ENCODE measurements at regions not wholly inside any gene's neighbourhood (a gene's known extent, or its start where the extent isn't known, plus 50 kb on each side); places are given as distances from the start of the nearest gene placed in this dataset.

GRCh38 chr1:30332116-30333094 lies 391.0 kb downstream of the MATN1 start:
- TF ChIP-seq POLR2A (IDR thresholded peaks at IDR 0.05) (no peak), CTCF (IDR thresholded peaks at IDR 0.05) (no peak), POLR2AphosphoS5 (IDR thresholded peaks at IDR 0.05) (no peak)
- Histone ChIP-seq H3K9me3 (no peaks in the 10 kb centered on the region), H3K4me1 (no peaks in the 10 kb centered on the region), H3K27ac (no peak overlapping the region), H3K4me3 (no peak overlapping the region), H3K36me3 (no peaks in the 10 kb centered on the region), H3K27me3 (no peaks in the 10 kb centered on the region)
- intact Hi-C loops (cut with DNase I; ENCODE audit: low total_unique reads) = no loop called here
- no peak for DNase-seq (ENCODE audit: low spot score in 2 of 2)

DNA sequence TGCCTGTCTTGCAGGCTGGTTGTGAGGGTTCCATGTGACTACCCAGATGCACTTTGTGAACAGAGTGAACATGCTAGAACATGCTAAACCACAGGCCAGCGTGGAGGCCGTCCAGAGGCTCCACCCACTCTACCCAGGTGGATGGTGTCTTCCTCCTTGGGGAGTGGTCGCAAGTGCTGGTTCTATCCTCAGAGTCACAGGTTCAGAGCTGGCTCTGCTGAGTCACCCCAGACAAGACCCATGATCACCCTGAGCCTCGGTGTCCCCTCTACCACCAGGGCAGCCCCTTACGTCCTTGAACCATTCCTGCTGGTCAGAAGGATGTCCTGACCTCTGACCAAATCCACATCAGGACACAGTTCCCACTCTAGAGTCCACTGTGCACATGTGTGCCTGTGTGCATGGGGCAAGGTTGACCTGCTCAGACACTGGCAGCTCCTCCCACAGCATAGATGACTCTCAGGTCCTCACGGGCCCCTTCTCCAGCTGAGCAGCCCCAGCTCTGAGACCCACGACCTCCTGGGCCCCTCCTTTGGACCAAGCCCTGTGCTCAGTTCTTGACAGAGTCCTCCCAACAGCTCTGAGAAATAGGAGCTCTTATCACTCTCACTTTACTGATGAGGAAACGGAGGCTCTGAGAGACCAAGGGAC lies 391.8 kb downstream of the MATN1 start:
- Histone ChIP-seq H3K4me3 (no peak overlapping the region), H3K9me3 (no peaks in the 10 kb centered on the region), H3K36me3 (no peaks in the 10 kb centered on the region), H3K27ac (no peak overlapping the region), H3K27me3 (no peaks in the 10 kb centered on the region), H3K4me1 (no peaks in the 10 kb centered on the region)
- intact Hi-C loops (cut with DNase I; ENCODE audit: low total_unique reads) = no loop called here
- DNase-seq (ENCODE audit: low spot score in 2 of 2) = no peak
- TF ChIP-seq POLR2A (IDR thresholded peaks at IDR 0.05) (no peak), POLR2AphosphoS5 (IDR thresholded peaks at IDR 0.05) (no peak), CTCF (IDR thresholded peaks at IDR 0.05) (no peak)

DNA sequence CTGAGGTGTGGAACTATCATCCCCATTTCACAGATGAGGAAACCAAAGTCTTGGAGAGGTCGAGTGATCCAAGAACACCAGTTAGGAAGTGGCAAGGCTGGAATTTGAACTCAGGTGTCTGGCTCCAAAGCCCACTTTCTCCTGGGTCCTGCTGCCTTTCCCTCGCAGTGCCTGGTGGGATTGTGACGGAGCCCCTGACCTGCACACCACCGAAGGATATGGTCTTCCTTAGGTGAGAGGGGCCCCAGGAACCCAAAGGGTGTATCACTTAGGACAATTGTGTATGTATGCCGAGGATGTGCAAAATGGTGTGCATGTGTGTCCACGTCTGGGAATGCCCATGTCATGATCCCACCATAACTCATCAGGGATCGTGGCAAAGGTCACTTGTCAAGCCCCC lies 392.7 kb downstream of the MATN1 start:
- Histone ChIP-seq H3K36me3 (no peaks in the 10 kb centered on the region), H3K27me3 (no peaks in the 10 kb centered on the region), H3K4me3 (no peak overlapping the region), H3K9me3 (no peaks in the 10 kb centered on the region), H3K27ac (no peak overlapping the region), H3K4me1 (no peaks in the 10 kb centered on the region)
- no peak for TF ChIP-seq CTCF (IDR thresholded peaks at IDR 0.05)
- no peak for TF ChIP-seq POLR2AphosphoS5 (IDR thresholded peaks at IDR 0.05)
- TF ChIP-seq POLR2A (IDR thresholded peaks at IDR 0.05) = no peak
- DNase-seq (ENCODE audit: low spot score in 2 of 2) = no peak
- intact Hi-C loops (cut with DNase I; ENCODE audit: low total_unique reads) = no loop called here

- no peaks in the 10 kb centered on the region for H3K4me1 ChIP-seq
- no peaks in the 10 kb centered on the region for H3K36me3 ChIP-seq
- intact Hi-C loops (cut with DNase I; ENCODE audit: low total_unique reads) = no loop called here
- TF ChIP-seq POLR2AphosphoS5 (IDR thresholded peaks at IDR 0.05) (no peak), CTCF (IDR thresholded peaks at IDR 0.05) (no peak), POLR2A (IDR thresholded peaks at IDR 0.05) (no peak)
- no peak overlapping the region for H3K4me3 ChIP-seq
- H3K27ac ChIP-seq = no peak overlapping the region
- DNase-seq (ENCODE audit: low spot score in 2 of 2) = no peak
- H3K27me3 ChIP-seq = no peaks in the 10 kb centered on the region
- H3K9me3 ChIP-seq = no peaks in the 10 kb centered on the region
Observed at GRCh38 chr1:30329802-30330557, 393.4 kb downstream of the MATN1 start.
